ENCODE measurements at regions not wholly inside any gene's neighbourhood (a gene's known extent, or its start where the extent isn't known, plus 50 kb on each side); places are given as distances from the start of the nearest gene placed in this dataset.

DNA sequence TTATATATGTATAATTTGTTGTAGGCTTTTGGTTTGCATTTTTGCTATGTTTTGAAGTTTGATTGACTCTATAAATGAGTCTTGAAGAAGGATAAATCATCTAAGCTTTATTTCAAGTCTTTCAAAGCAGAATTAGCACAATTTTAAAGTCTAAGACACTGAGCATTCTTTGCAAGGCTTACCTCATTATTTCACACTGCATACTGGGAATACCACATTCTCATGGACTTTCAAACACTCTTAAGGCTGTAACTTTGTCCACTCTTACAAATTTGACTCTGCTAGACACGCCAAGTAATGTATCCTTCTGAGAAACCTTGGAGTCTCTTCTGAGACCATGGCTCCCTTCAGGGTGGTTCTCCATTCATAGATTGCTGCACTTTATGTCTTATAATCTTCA is 281.3 kb upstream of the COL8A1 start:
- no peaks in the 10 kb centered on the region for H3K79me2 ChIP-seq (ENCODE audit: insufficient read depth, low read length)
- H3K4me2 ChIP-seq (ENCODE audit: low read depth, low read length, poor library complexity, severe bottlenecking) = no peak overlapping the region
- no peaks in the 10 kb centered on the region for H3K36me3 ChIP-seq (ENCODE audit: insufficient read depth, low read length)
- H3K9me3 ChIP-seq (ENCODE audit: insufficient read depth, low read depth, low read length) = no peaks in the 10 kb centered on the region
- H3F3A ChIP-seq (ENCODE audit: low read depth) = no peaks in the 10 kb centered on the region
- no peaks in the 10 kb centered on the region for H3K9me2 ChIP-seq (replicated peaks; ENCODE audit: low read depth, low read length)
- TF ChIP-seq, protein P1, sequence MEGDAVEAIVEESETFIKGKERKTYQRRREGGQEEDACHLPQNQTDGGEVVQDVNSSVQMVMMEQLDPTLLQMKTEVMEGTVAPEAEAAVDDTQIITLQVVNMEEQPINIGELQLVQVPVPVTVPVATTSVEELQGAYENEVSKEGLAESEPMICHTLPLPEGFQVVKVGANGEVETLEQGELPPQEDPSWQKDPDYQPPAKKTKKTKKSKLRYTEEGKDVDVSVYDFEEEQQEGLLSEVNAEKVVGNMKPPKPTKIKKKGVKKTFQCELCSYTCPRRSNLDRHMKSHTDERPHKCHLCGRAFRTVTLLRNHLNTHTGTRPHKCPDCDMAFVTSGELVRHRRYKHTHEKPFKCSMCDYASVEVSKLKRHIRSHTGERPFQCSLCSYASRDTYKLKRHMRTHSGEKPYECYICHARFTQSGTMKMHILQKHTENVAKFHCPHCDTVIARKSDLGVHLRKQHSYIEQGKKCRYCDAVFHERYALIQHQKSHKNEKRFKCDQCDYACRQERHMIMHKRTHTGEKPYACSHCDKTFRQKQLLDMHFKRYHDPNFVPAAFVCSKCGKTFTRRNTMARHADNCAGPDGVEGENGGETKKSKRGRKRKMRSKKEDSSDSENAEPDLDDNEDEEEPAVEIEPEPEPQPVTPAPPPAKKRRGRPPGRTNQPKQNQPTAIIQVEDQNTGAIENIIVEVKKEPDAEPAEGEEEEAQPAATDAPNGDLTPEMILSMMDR (conservative IDR thresholded peaks at IDR 0.05; ENCODE audit: low read length) = no peak
- no peak for TF ChIP-seq EZH2phosphoT487 (IDR thresholded peaks at IDR 0.05; ENCODE audit: borderline replicate concordance)
- no peaks in the 10 kb centered on the region for H3K4me1 ChIP-seq (ENCODE audit: insufficient read depth, low read length, poor library complexity, severe bottlenecking)
- no peak overlapping the region for H3K9ac ChIP-seq (ENCODE audit: low read depth, low read length, poor library complexity, severe bottlenecking)
- H2AFZ ChIP-seq (ENCODE audit: low read length) = no peak overlapping the region
- no peaks in the 10 kb centered on the region for H4K20me1 ChIP-seq (ENCODE audit: insufficient read depth, low read length, poor library complexity, severe bottlenecking)
- no peak overlapping the region for H3K4me3 ChIP-seq (ENCODE audit: low read length, poor library complexity, severe bottlenecking)
- no peaks in the 10 kb centered on the region for H3K27me3 ChIP-seq (ENCODE audit: insufficient read depth, low read length, poor library complexity, severe bottlenecking)

DNA sequence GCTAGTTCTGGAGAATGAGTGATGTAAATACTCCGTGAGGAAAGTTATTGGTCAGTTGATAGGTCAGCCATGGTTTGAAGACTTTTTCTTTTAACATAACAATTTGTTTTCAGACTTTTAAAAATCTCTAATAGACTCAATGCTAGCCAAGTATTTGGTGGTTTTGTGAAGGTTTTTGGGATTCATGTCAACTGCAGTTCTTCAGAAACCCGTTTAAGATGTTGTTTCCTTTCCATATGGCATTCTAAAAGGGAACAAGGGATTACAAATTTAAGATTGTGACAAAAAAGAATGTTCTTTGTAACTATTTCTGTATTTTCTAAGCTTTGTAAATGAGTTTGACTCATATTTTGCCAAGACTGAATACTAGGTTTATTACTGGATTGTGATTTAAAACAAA is 281.7 kb upstream of the COL8A1 start:
- no peak overlapping the region for H3K4me2 ChIP-seq (ENCODE audit: low read depth, low read length, poor library complexity, severe bottlenecking)
- no peak overlapping the region for H2AFZ ChIP-seq (ENCODE audit: low read length)
- H3F3A ChIP-seq (ENCODE audit: low read depth) = no peaks in the 10 kb centered on the region
- H3K79me2 ChIP-seq (ENCODE audit: insufficient read depth, low read length) = no peaks in the 10 kb centered on the region
- H3K27me3 ChIP-seq (ENCODE audit: insufficient read depth, low read length, poor library complexity, severe bottlenecking) = no peaks in the 10 kb centered on the region
- H3K9me3 ChIP-seq (ENCODE audit: insufficient read depth, low read depth, low read length) = no peaks in the 10 kb centered on the region
- H3K4me1 ChIP-seq (ENCODE audit: insufficient read depth, low read length, poor library complexity, severe bottlenecking) = no peaks in the 10 kb centered on the region
- H3K9me2 ChIP-seq (replicated peaks; ENCODE audit: low read depth, low read length) = no peaks in the 10 kb centered on the region
- H4K20me1 ChIP-seq (ENCODE audit: insufficient read depth, low read length, poor library complexity, severe bottlenecking) = no peaks in the 10 kb centered on the region
- H3K4me3 ChIP-seq (ENCODE audit: low read length, poor library complexity, severe bottlenecking) = no peak overlapping the region
- no peaks in the 10 kb centered on the region for H3K36me3 ChIP-seq (ENCODE audit: insufficient read depth, low read length)
- H3K9ac ChIP-seq (ENCODE audit: low read depth, low read length, poor library complexity, severe bottlenecking) = no peak overlapping the region
- TF ChIP-seq EZH2phosphoT487 (IDR thresholded peaks at IDR 0.05; ENCODE audit: borderline replicate concordance) = no peak
- TF ChIP-seq, protein P1 (conservative IDR thresholded peaks at IDR 0.05; ENCODE audit: low read length) = no peak

DNA sequence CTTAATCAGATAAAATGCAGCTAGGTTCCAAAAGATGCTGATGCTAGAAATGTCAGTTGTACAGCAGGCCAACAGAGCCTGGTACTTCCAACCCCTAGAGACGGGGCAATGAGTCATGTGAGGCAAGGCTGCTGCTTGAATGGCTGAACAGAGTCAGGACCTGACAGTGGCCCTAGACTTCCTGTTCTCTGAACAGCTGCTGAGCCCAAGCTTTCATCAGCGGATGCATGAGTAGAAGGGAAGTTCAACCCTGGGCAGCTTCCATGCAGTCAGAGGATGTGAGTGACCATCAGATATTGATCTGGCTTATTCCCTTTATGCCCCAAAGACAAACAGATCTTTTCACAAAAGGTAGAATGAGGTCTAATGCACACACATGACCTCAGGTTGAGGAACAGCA is 282.9 kb upstream of the COL8A1 start:
- H3K9me3 ChIP-seq (ENCODE audit: insufficient read depth, low read depth, low read length) = no peaks in the 10 kb centered on the region
- no peak overlapping the region for H2AFZ ChIP-seq (ENCODE audit: low read length)
- no peaks in the 10 kb centered on the region for H3K79me2 ChIP-seq (ENCODE audit: insufficient read depth, low read length)
- no peaks in the 10 kb centered on the region for H3K4me1 ChIP-seq (ENCODE audit: insufficient read depth, low read length, poor library complexity, severe bottlenecking)
- H4K20me1 ChIP-seq (ENCODE audit: insufficient read depth, low read length, poor library complexity, severe bottlenecking) = no peaks in the 10 kb centered on the region
- H3K4me3 ChIP-seq (ENCODE audit: low read length, poor library complexity, severe bottlenecking) = no peak overlapping the region
- H3K9me2 ChIP-seq (replicated peaks; ENCODE audit: low read depth, low read length) = no peaks in the 10 kb centered on the region
- H3K9ac ChIP-seq (ENCODE audit: low read depth, low read length, poor library complexity, severe bottlenecking) = no peak overlapping the region
- no peaks in the 10 kb centered on the region for H3K27me3 ChIP-seq (ENCODE audit: insufficient read depth, low read length, poor library complexity, severe bottlenecking)
- H3F3A ChIP-seq (ENCODE audit: low read depth) = no peaks in the 10 kb centered on the region
- TF ChIP-seq, protein P1 (conservative IDR thresholded peaks at IDR 0.05; ENCODE audit: low read length) = no peak
- H3K4me2 ChIP-seq (ENCODE audit: low read depth, low read length, poor library complexity, severe bottlenecking) = no peak overlapping the region
- H3K36me3 ChIP-seq (ENCODE audit: insufficient read depth, low read length) = no peaks in the 10 kb centered on the region
